ENCODE measurements at regions not wholly inside any gene's neighbourhood (a gene's known extent, or its start where the extent isn't known, plus 50 kb on each side); places are given as distances from the start of the nearest gene placed in this dataset.

DNA sequence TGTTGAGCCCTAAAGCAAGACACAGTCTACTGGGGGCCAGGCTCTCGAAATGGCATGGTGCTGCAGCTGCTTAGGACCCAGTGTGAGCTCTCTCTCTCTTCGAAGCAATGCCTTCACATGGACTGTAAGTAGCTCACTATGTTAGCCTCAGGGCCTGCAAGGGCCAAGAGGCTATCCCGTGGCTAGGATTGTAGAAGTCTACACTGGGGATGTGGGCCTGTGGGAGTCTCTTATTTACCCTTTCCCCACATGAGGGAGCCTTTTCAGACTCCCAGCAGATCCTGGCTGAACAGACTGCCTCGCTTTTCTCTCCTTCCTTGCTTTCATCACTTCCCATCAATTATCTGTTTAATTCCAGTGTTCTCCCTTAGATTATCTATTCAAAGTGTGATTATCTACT is 101.4 kb downstream of the GPR65 start:
- TF ChIP-seq EZH2 (IDR thresholded peaks at IDR 0.05; ENCODE audit: borderline replicate concordance, low read depth, low read length) (no peak), MCM7 (IDR thresholded peaks at IDR 0.05) (no peak), SAFB2 (IDR thresholded peaks at IDR 0.05; ENCODE audit: borderline replicate concordance, low read depth, low read length, severe bottlenecking) (no peak), CHCHD3 (CRISPR knock-in tag; IDR thresholded peaks at IDR 0.05) (no peak), TARDBP (IDR thresholded peaks at IDR 0.05) (no peak), COPS2 (conservative IDR thresholded peaks at IDR 0.05) (no peak), MXI1 (IDR thresholded peaks at IDR 0.05; ENCODE audit: low read depth, low read length) (no peak), BACH1 (tag; IDR thresholded peaks at IDR 0.05) (no peak), POLR2A (conservative IDR thresholded peaks at IDR 0.05) (no peak), ETS2 (tag; IDR thresholded peaks at IDR 0.05; ENCODE audit: borderline replicate concordance, poor library complexity, severe bottlenecking) (no peak), EP300 (IDR thresholded peaks at IDR 0.05; ENCODE audit: low read length) (no peak)
- TF ChIP-seq, protein P1, sequence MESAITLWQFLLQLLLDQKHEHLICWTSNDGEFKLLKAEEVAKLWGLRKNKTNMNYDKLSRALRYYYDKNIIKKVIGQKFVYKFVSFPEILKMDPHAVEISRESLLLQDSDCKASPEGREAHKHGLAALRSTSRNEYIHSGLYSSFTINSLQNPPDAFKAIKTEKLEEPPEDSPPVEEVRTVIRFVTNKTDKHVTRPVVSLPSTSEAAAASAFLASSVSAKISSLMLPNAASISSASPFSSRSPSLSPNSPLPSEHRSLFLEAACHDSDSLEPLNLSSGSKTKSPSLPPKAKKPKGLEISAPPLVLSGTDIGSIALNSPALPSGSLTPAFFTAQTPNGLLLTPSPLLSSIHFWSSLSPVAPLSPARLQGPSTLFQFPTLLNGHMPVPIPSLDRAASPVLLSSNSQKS (CRISPR knock-in tag; IDR thresholded peaks at IDR 0.05) = no peak
- TF ChIP-seq, protein P2, sequence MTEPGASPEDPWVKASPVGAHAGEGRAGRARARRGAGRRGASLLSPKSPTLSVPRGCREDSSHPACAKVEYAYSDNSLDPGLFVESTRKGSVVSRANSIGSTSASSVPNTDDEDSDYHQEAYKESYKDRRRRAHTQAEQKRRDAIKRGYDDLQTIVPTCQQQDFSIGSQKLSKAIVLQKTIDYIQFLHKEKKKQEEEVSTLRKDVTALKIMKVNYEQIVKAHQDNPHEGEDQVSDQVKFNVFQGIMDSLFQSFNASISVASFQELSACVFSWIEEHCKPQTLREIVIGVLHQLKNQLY (CRISPR knock-in tag; conservative IDR thresholded peaks at IDR 0.05) = no peak
